HG02623 (cell line): ENCODE measurements at regions not wholly inside any gene's neighbourhood (a gene's known extent, or its start where the extent isn't known, plus 50 kb on each side); places are given as distances from the start of the nearest gene placed in this dataset.
"Not testable (repeated sequence)": the region's sequence is repeated elsewhere in the genome, so short reads cannot be mapped to it uniquely, and the experiment has no call there.

ENCODE experiments used
- ATAC-seq: cut with Tn5 transposase; IDR thresholded peaks from one replicate; pipeline ENCODE4 v1.9.1; 2021; ENCODE audit warnings: moderate library complexity; ENCODE audit not compliant: unreplicated experiment

DNA sequence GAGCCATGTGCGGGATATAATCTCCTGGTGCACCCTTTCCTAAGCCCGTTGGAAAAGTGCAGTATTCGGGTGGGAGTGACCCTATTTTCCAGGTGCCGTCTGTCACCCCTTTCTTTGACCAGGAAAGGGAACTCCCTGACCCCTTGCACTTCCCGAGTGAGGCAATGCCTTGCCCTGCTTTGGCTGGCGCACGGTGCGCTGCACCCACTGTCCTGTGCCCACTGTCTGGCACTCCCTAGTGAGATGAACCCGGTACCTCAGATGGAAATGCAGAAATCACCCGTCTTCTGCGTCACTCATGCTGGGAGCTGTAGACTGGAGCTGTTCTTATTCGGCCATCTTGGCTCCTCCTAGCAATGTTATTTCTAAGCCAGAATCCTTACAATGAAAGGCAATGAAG lies 121.1 kb downstream of the TAF11L14 start:
- ATAC-seq, result not testable (repeated sequence)

- no peak for ATAC-seq
Measured at GRCh38 chr5:17761326-17761725, 127.1 kb downstream of the TAF11L14 start.

DNA sequence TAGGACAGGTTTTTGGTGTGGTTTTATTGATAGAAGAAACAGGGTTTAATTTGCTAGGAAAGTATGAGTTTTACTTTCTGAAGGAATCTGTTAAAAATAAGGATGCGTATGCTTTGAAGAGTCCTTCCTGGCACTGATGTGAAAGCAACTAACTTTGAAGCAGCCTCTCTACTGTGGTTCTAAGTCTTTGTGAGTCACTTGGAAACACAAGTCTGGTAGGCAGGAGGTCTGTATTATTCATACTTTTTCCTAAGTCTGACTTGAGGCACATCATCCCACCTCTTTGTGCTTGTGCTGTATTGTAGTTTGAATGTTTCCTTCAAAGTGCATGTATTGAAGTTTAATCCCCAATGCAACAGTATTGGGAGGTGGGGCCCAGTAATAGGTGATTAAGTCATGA lies 129.0 kb downstream of the TAF11L14 start:
- no peak for ATAC-seq

- no peak for ATAC-seq
Measured at GRCh38 chr5:17766031-17766430, 131.8 kb downstream of the TAF11L14 start.

- ATAC-seq, result no peak
Measured at GRCh38 chr5:17769277-17769676, 135.0 kb downstream of the TAF11L14 start.

DNA sequence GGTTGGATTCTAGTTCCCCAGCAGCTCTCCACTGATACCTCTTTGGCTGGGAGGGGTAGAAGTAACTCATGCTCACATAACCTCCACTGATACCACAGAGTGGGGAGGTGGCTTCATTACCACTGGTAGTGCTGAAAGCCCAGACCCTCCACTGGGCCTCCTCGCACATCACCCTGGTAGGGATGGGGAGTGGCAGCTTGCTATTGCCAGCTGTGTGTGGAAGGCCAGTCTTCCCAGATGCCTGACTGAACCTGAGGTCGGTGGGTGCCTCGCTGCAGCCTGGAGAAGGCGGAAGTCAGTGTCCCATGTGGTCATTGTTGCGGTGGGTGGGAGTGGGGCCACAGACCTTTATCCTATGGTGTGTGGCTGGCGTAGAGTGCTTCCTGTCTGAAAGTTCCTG lies 138.0 kb downstream of the TAF11L14 start:
- ATAC-seq, result no peak

DNA sequence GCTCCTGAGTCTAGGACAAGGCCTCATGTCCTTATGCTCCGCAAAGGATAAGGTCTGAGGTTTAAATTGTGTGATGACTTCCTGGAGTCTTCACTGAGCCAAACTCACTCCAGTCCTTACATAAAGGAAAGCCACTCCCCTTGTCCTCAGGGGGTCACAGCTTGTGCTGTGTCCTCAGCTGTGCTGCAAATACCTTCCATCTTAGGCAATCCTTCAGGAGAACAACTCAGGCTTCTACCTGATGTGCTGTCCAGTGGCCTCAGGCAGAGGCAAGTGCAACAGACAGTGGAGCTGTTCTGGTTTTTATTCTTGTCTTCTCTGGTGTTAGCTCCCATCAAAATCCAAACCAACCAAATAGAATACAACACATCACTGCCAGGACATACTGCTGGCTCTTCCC lies 151.5 kb downstream of the TAF11L14 start:
- no peak for ATAC-seq

DNA sequence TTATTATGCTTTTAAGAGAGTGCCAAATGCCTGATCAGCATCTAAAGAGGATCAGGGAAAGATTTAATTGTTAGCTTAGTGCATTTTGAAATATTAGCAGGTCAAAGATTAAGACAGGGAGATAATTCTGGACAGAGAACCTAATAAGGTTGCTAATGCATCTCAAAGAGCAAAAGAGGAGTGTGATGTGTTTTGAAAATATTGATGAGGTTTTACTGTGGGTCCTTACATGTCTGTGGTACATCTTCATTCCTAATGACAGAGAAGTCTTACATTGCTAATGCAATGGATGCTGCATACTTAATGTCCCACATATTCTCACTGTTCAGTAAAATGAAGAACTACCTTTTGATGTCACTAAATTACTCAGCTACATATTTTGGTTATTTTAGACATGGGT lies 154.1 kb downstream of the TAF11L14 start:
- ATAC-seq, result no peak

GRCh38 chr5:17794201-17794600 lies 159.9 kb downstream of the TAF11L14 start:
- ATAC-seq, result no peak

DNA sequence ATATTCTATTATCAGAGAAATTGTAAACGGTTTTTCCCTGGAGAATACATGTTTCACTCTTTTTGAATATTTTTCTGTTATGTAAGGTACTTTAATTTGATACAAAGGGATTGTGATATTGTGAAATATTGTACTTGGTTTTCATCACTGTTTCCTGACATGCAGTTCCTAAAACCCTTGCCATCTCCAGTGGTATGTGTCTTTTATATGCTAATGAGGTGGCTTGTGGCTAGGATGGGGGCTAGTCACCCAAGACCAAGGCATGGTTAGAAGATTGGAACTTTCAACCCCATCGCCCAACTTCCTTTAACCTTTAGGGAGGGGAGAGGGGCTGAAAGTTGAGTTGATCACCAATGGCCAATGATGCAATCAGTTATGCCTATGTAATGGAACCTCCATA lies 160.6 kb downstream of the TAF11L14 start:
- no peak for ATAC-seq

DNA sequence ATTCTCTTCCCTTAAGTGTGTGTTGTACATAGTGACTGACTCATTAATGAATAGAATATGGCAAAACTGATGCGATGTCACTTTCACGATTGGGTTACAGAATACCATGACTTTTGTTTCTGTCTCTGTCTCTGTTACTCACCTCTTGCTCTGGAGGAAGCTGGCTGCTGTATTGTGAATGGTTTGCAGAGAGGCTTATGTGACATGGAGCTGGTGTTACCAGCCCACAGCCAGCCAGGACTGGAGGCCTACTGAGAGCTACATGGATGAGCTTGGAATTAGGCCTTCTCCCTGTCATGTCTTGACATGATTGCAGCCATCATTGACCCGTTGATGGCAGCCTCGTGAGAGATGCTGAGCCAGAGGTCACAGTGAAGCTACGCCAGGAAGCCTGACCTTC lies 161.9 kb downstream of the TAF11L14 start:
- no peak for ATAC-seq

- no peak for ATAC-seq
Measured at GRCh38 chr5:17796757-17797396, 162.6 kb downstream of the TAF11L14 start.

- no peak for ATAC-seq
Measured at GRCh38 chr5:17799521-17799920, 165.3 kb downstream of the TAF11L14 start.

DNA sequence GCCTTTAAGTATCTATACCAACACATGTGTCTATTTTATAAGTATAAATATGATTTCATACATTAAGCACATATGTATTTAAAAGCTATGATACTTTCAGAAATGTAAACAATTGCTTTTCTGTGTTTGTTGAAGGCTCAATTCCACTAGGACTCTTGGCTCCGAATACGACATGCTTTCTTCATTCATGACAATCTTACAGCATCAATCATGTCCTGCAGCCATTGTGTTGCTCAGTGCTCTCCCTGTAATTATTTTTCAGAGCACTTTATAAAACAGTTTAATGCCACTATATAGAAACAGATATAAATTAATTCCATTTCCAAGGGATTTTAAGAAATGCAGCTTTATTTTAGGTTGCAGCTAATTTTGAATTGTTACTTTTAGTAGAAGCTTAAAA lies 167.3 kb downstream of the TAF11L14 start:
- no peak for ATAC-seq

DNA sequence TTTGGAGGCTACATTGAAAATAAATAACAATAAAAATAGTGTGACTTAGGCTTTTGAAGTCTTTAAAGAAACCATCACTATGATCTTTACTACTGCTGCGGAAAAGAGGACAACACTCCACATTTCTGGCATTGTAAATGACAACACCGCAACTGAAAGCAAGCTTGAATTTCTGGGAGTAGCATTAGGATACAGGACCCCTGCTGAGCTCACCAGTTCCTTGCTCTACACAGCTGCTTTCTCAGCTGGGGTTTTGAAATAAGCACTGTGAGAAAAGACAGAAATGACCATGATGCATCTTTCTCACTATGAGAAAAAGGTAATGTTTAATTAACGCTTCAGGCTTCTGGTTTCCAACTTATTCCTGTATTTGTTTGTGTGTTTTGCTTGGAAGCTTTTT lies 168.0 kb downstream of the TAF11L14 start:
- ATAC-seq, result no peak

DNA sequence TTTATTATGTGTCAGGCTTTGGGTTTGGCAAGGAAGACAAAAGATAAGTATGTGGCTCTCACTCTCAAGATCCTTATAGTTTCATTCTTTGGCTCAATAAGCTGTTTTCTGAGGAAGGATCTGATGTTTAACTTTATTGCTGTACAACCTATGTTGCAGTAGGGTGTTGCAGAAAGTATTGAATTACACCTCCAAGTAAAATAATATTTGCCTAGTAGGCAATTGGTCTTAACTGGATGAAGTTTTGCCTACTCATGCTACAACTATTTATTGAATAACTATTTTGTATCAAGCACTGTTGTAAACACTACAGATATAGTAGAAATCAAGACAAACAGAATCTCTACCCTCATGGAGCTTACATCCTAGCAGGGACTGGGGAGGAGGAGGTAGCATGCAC lies 169.7 kb downstream of the TAF11L14 start:
- ATAC-seq, result no peak

- ATAC-seq, result no peak
Measured at GRCh38 chr5:17805227-17805825, 171.1 kb downstream of the TAF11L14 start.

DNA sequence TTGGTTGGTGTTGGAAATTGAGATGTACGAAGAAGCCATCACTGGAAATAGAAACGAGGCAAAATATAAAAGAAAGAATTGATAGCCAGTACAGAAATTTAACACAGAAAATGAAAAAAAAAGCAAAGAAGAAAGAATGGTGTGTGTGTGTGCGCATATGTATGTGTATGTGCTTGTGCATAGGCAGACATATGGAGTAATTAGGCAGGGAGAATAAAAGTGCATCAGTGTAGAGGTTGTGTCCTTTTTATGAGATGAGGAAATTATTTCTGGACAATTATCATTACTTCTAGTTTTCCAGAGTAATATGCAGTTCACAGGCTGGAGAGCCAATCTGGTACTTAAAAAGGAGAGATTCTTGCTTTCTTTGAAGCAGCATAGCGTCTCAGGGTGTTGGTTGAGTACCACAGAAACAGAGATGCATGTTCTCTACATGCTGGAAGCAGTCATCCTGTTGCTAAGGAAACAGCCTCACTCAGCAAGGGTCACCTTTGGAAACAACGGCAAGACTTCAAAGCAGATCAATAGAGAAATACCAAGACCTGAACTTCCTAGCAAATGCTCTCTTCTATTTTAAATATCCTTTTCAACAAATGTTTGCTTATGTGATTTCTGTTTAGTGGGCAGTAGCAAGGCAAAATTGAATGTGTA lies 172.7 kb downstream of the TAF11L14 start:
- no peak for ATAC-seq

DNA sequence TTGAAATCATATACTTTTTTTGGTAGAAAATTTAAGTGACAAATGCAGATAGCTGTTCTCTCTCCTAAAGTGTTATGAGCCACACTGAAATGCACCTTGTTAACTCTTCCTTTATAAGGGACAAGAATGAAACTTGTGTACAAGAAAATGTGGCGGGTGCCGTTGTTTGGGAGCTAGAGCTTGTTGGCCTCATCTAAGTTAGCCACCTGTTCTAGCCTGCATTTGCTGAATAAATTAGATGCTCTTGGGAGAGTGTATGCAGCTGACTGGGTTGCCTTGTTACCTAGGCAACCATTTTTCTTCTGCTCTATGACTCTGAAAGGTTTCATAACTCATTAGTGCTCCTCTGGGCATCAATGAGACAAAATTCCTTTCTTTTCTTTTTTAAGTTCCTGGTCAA lies 174.3 kb downstream of the TAF11L14 start:
- no peak for ATAC-seq

- no peak for ATAC-seq
Measured at GRCh38 chr5:17810734-17811133, 176.5 kb downstream of the TAF11L14 start.

- ATAC-seq, result no peak
Measured at GRCh38 chr5:17813214-17813613, 179.0 kb downstream of the TAF11L14 start.

DNA sequence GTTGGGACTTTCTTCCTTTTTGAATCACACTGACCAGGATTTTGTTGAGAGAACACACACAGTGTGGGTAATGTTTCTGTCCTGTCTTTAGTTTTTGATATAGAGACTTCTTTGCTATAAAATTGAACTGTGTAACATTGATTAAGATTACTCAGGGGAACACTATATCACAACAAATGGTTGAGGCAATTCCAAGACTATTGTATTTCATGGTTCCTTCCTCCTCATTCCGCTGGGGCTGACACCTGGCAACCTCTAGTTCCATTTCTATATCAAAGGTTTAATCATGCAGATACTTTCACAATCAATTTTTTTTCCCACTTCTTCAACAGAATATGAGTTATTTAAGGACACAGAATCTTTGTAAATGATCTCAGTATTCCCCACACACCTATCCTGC lies 182.2 kb downstream of the TAF11L14 start:
- no peak for ATAC-seq

GRCh38 chr5:17816944-17817343 lies 182.7 kb downstream of the TAF11L14 start:
- ATAC-seq, result no peak
